Esophagus squamous epithelium (tissue), 4 donors: ENCODE measurements at regions not wholly inside any gene's neighbourhood (a gene's known extent, or its start where the extent isn't known, plus 50 kb on each side); places are given as distances from the start of the nearest gene placed in this dataset.

Experiments
- POLR2A ChIP-seq, 4 donors: fragments of 450-650 bp; IDR thresholded peaks; one replicate each; pipeline ENCODE4 v1.6.1; 2017; ENCODE audit warnings: antibody characterized with exemption in 4 of 4, mild to moderate bottlenecking in 4 of 4, moderate library complexity in 3 of 4
- TF ChIP-seq, protein P1 (sequence below), 6 experiments: fragments of 450-650 bp in 4 of 6; fragments of 200-600 bp in 2 of 6; sonication (generic) in 2 of 6; IDR thresholded peaks; one replicate each; pipeline ENCODE4 v1.5.1; 2016 to 2019; ENCODE audit warnings: antibody characterized with exemption in 6 of 6, mild to moderate bottlenecking in 4 of 6, moderate library complexity in 4 of 6

DNA sequence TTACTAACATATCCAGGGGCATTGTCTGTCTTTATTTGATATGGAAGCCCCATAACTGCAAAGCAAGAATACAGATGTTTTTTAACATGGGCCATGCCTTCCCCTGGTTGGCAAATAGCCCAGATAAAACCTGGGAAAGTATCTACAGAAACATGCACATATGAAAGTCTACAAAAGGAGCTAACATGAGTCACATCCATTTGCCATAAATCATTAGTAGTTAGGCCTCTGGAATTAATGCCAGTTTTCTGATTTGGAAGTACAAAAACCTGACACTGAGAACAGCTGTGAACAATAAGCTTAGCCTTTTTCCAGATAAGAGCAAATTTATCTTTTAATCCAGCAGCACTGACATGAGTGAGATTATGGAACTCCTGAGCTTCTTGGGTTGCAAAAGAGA, 418.0 kb upstream of the IMPG1 start:
- TF ChIP-seq, protein P1, sequence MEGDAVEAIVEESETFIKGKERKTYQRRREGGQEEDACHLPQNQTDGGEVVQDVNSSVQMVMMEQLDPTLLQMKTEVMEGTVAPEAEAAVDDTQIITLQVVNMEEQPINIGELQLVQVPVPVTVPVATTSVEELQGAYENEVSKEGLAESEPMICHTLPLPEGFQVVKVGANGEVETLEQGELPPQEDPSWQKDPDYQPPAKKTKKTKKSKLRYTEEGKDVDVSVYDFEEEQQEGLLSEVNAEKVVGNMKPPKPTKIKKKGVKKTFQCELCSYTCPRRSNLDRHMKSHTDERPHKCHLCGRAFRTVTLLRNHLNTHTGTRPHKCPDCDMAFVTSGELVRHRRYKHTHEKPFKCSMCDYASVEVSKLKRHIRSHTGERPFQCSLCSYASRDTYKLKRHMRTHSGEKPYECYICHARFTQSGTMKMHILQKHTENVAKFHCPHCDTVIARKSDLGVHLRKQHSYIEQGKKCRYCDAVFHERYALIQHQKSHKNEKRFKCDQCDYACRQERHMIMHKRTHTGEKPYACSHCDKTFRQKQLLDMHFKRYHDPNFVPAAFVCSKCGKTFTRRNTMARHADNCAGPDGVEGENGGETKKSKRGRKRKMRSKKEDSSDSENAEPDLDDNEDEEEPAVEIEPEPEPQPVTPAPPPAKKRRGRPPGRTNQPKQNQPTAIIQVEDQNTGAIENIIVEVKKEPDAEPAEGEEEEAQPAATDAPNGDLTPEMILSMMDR (IDR thresholded peaks at IDR 0.05) = no peak
- no peak for TF ChIP-seq POLR2A (IDR thresholded peaks at IDR 0.05)
